ENCODE measurements at regions not wholly inside any gene's neighbourhood (a gene's known extent, or its start where the extent isn't known, plus 50 kb on each side); places are given as distances from the start of the nearest gene placed in this dataset.

- no peak for TF ChIP-seq CTCF (IDR thresholded peaks at IDR 0.05; ENCODE audit: low read length)
- no peak for TF ChIP-seq EZH2 (optimal IDR thresholded peaks at IDR 0.05; ENCODE audit: low read depth, low read length)
Observed at GRCh38 chr17:72514321-72514861, 393.6 kb downstream of the SOX9 start.
